T-helper 9 cell (primary cell): ENCODE measurements at regions not wholly inside any gene's neighbourhood (a gene's known extent, or its start where the extent isn't known, plus 50 kb on each side); places are given as distances from the start of the nearest gene placed in this dataset.
"Not testable (repeated sequence)": the region's sequence is repeated elsewhere in the genome, so short reads cannot be mapped to it uniquely, and the experiment has no call there.

Experiments used
- DNase-seq: peaks from one replicate; pipeline ENCODE4 v3.0.0-alpha.2; 2020

DNA sequence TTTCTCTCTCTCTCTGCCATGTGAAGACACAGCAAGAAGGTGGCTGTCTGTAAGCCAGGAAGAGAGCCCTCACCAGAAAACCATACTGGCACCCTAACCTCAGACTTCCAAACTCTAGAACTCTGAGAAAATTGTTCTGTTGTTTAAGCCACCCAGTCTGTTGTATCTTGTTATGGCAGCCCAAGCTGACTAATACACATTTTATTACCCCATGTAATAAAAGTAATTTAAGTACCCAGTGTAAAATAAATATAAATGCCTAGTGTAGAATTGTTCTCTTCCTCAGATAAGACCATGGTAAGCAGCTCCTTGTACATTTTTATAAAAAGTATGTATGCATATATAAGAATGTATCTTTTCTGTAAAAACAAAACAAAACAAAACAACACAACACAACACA lies 119.7 kb downstream of the DTL start:
- DNase-seq: no peak

DNA sequence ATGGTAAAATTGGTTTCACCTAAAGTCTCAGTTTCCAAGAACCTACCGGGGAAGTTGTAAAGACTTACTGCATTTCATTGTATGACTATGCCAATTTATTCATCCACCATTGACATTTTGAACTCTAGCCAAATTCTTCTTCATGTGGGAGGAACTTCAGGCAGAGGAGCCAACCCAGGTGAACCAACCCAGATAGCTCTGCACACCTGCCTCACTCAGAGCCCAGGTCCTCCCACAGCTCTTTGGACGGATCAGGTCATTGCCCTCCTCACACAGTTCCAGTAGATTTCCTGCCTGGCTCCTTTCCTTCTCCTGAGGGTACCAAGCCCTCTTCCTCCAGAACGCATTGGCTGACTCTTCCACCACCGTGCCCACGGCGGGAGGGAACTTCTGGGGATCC lies 121.7 kb downstream of the DTL start:
- no peak for DNase-seq

GRCh38 chr1:212158912-212159796 lies 123.6 kb downstream of the DTL start:
- no peak for DNase-seq

- DNase-seq: no peak
These were observed 123.9 kb upstream of the PPP2R5A start for GRCh38 chr1:212161231-212161781.

DNA sequence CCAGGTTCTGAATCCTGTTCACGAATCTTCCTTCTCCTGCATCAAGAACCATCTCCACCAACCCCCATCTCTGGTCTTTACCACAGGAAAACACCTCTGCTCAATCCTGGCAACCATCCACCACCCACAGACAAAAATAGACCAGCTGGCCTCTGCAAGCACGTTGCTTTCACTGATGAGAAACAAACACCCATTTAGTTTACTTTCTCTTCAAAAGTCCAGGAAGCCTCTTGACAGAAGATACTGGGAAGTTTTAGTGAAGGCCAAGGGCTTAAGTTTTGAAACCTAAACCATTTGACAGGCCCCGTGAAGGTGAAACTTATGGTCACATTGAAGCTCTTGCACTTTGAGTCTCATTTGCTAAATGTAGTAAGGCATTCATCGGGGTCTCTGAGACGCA lies 122.6 kb upstream of the PPP2R5A start:
- no peak for DNase-seq

- no peak for DNase-seq
These were observed 120.9 kb upstream of the PPP2R5A start for GRCh38 chr1:212164095-212164872.

DNA sequence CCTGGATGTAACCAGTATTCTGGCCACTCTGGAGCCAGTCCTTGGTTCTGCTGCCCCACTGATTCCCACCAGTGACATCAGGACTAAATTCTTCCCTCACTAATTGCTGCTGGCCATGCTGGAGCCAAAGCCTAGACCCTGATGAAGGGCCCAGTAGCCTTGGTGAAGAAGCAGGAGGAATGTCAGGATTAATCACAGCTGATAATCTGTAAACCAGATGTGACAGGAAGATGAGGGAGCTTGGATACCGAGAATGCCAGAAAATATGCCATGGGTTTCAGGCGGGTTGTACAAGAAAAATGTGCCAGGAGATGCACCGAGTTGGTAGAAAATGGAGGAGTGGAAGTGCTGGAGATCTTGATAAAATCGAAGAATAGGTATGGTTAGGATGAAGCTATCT lies 119.0 kb upstream of the PPP2R5A start:
- no peak for DNase-seq

DNA sequence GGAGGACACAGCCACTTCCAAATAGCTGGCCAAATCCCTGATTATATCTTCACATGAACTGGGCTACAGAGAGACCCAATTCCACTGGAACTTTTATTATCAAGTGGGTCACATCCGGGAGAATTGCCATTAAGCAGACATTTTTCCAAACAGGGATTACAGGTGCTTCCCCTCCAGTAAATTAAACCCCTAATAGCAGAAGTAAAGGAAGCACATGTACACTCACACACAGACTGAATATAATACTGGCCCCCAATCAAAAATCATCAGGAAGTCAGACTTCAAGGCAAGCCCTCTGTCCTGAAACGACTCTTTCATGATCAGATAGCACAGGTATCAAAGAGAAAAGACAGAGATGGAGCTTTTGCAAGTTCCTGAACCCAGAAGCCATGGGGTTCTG lies 118.6 kb upstream of the PPP2R5A start:
- no peak for DNase-seq

DNA sequence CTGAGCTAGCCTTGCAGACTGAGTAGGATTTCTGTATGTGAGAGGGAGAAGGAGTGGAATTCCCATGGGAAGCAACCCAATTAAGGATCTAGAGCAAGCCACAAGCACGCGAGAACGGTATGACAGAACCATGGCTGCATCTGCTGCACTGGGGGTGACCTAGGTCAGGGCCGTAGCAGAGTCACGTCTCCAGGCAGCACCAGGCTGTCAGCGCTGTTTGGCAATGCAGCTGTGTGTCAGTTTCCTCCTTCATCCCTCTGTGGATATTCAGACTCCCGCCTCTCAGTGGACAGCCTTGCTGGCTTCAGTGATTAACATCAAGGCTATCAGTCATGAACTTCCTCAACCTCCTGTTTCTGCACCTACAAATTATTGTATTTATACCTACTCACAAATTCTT lies 118.1 kb upstream of the PPP2R5A start:
- no peak for DNase-seq

DNA sequence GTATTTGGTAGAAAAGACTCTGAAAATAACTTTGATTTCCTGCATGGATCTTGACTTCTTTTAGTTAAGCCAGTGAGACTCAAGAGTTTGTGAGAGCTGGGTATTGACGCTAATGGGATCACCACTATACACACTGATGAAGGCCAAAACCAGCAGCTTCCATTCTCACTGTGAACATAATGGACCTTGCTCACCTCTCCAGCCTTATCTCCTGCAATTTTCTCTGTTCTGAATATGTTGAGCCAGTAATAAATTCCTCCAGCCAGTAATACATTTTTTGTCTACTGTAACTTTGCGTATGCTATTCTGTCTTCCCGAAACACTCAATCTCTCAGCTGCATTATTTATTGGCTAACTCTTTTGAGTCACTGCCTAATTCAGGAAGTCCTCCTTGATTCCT lies 111.6 kb upstream of the PPP2R5A start:
- DNase-seq: no peak

- DNase-seq: not testable (repeated sequence)
These were observed 110.9 kb upstream of the PPP2R5A start for GRCh38 chr1:212174295-212174694.

DNA sequence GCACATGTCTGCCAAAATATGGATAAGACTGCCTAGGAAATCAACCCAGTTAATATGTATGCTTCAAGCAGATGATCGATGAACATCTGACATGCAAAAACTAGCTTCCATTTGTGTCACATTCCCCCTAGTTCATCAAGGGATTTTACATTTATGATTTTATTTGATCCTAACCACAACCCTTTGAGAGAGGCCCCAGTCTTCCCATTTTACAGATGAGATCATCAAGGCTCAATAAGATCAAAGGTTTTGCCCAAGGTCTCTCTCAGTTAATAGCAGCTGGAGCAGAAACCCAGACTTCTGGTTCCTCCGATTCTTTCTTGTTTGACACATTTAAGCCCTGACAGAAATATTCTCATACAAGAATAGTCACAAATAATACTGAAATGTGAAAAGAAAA lies 107.7 kb upstream of the PPP2R5A start:
- DNase-seq: no peak

GRCh38 chr1:212178851-212179250 lies 106.4 kb upstream of the PPP2R5A start:
- DNase-seq: no peak

- DNase-seq: no peak
These were observed 105.7 kb upstream of the PPP2R5A start for GRCh38 chr1:212179394-212180076.

DNA sequence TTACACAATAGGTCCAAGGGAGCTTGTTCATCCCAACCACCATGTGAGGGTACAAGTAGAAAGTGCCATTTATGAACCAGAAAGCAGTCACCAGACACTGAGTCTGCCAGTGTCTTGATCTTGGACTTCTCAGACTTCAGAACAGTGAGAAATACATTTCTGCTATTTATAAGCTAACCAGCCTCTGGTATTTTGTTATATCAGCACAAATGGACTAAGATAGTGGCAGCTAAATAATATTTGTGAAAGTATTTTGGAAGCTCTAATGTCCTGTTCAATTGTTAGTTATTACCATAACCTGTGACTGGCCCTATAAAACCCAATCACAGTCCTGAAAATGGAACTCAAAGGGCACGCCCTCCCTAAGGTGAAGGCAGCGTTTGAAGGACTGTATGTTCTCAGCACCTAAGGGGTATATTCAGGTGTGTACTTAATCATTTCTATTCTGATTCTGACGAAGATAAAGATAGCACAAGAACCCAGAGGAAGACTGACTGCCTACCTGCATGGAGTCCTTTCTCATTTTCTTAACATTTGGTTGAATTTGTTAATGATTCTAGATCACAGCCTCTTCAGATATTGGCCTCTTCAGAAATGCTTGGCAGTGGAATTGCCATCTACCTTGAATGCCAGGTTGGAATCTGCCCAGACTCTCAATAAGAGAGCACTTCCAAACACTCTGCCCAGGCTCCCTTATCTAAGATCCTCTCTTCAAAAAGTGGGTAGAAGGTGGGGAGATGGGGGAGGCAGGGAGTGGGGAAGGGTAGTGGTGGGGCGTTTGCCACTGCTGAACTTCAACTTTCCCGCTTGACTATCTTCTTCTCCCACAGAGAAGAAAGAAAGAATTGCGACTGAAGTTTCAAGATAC lies 104.0 kb upstream of the PPP2R5A start:
- DNase-seq: no peak

DNA sequence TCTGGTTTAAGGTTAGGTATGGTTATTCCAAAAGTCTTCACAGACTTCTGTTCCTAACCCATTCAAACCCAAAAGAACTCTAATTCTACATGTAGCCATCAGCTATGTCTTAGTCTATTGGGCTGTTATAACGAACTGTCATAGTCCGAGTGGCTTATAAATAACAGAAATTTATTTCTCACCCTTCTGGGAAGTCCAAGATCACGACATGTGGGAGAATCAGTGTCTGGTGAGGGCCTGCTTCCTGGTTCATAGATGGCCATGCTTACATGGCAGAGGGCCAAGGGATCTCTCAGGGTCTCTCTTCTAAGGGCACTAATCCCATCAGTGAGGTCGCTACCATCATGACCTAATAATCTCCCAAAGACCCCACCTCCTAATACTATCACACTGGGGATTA lies 103.0 kb upstream of the PPP2R5A start:
- DNase-seq: no peak

GRCh38 chr1:212182579-212182978 lies 102.6 kb upstream of the PPP2R5A start:
- no peak for DNase-seq

DNA sequence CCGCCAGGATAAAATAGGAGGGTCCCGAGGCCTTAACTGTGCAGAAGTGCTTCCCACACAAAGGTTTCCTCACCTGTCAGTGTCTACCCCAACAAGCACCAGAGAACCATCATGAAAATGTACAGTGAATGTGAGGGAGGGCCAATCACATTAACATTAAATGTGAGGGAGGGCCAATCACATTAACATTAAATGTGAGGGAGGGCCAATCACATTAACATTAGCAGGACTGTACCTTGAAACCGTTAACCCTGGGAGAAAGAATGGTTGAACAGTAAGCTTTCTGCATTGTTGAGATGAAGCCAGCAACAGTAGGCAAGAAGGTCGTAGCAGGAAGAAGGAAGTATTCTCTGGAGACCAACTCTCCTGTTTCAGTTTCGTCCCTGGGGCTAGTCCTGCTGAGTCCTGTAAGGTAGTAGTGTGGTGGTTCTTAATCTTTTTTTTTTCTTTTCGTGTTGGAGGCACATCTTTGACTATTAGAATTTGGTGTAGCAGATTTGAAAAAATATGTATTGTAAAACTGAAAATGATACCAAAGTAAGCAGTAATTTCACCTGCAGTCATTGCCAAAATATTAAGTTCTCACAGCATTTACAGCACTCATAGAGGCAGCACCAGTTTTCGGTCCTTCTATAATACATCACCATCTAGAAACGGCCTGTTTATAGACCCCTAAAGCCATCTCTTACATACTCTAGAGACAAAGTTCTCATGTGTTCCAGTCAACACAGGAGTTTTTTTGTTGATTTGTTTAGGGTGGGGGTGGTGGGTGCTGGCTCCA lies 98.6 kb upstream of the PPP2R5A start:
- no peak for DNase-seq

DNA sequence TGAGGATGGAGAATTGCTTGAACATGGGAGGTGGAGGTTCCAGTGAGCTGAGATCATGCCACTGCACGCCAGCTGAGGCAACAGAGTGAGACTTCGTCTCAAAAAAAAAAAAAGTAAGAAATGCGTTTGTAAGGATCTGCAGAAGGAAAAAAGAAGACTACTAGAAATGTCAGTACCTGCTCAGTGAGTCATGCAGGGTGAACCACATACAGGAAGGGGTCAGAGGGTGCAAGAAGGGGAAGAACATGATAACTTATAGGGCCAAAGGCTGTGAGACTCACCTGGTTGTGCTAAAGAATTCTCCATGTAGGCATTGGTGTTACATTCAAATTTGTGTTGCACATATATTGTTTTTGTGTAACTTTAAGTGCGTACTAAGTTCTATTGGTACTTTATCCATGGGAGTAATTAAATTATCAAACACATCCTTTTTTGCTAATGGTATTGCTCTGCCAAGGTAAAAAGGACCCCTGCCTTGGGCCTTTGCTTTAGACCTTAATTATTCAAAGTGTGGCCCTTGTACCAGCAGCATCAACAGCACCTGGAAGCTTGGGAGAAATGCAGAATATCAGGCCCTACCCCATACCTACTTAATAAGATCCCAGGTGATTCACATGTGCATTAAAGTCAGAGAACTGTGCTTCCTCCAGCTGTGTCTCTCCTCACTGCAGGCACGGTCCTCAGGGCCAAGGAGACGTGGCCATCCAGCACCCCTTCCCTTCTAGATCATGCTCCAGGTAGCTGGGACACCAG lies 96.4 kb upstream of the PPP2R5A start:
- DNase-seq: no peak

DNA sequence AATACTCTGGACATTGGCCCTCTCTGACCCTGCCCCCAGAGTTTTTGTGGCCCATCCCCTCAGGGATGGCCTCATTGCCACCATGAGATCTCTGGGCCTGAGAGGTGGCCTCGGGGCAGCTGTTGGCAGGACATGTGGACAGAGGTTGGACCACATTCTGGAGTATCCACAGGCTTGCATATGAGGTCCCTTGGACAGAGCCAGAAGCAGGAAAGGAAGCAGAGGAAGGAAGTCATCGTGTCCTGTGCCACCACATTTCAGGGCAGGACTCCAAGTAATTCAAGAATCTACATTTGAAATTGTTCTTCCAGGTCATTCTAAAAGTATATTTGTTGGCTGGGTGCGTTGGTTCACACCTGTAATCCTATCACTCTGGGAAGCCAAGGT lies 95.9 kb upstream of the PPP2R5A start:
- DNase-seq: no peak

GRCh38 chr1:212190169-212190568 lies 95.0 kb upstream of the PPP2R5A start:
- no peak for DNase-seq
